NCI-H187 treated with DMSO at 0.1 percent for 48 hours (cell line): ENCODE measurements at regions not wholly inside any gene's neighbourhood (a gene's known extent, or its start where the extent isn't known, plus 50 kb on each side); places are given as distances from the start of the nearest gene placed in this dataset.

ENCODE experiments used
- DNase-seq: peaks from one replicate; lab custom pipeline; 2025; lab: John Stamatoyannopoulos, UW

DNA sequence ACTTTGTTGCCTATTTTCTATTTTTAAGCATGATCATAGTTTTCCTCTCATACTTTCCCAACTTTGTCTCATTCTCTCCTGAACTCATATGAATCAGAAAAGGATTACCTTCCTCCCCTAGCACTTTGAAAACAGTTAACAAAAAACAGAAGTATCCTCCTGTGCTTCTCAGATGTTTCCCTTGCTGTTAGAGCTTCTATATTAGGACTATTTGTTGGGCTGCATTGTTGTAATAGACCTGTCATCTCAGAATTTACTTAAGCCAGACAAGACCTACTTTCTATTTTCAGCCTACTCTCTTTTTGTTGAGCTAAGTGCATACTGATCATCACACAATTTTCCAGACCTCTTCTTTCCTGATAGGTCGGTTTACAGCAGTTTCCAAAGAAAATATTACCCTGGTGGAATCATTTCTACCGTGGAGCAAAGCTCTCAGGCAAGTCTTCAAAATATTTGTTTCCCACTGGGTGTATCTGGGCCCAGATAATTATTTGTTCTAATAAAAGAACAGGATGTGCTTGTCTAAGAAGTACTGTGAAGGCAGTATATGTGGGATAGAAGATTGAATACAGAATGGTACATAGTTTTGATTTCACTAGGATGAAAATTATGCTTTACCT is 411.9 kb upstream of the KLF6 start:
- DNase-seq: no peak

DNA sequence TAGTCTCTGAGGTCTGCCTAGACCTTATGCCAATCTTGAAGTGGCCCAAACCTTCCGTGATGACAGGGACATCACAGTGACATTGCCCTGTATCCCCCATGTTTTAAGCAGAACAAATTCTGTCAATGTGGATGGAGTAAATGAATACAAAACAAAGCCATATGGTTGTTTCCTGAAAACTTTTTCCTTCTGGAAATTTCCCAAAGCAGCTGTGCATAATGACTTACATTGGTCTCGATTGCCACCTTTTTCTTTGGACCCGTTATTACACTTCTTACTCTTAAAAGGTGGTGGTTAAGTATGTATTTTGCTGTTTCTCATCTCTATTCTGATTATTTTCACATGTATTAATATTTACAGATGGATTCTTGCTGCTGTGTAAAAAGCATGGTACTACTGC is 411.2 kb upstream of the KLF6 start:
- DNase-seq: no peak

DNA sequence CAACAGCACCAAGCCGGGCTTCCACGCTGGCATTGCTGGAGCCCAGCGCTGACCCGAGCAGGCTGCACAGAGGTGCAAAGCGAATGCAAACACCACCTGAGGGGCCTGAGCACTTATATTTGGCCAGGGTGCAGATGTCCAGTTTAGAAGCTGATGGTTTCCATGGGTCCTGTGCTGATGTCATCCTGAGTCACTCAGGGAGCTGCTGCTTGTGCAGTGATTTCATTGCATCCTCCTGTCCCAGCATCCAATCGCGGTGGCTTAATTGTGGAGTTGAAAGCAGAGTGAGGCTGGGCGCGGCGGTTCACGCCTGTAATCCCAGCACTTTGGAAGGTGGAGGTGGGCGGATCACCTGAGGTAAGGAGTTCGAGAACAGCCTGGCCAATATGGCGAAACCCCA is 410.2 kb upstream of the KLF6 start:
- DNase-seq: no peak

DNA sequence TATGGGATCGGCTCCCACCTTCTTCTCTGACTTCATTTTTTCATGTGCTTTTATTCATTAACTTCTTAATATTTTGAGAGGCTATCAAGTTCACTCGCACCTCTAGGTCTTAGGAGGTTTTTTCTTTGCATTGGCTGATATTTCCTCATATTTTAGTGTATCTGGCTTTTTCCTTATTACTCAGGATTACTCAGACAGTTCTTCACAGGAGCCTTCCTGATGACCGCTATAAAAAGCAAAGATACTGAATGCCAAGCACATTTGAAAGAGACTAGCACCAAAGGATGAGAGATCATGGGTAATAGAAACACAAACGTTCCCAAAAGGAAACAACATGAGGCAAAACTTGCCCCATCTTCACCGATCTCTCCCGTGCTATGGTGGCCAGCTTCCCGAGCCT is 409.2 kb upstream of the KLF6 start:
- no peak for DNase-seq

DNA sequence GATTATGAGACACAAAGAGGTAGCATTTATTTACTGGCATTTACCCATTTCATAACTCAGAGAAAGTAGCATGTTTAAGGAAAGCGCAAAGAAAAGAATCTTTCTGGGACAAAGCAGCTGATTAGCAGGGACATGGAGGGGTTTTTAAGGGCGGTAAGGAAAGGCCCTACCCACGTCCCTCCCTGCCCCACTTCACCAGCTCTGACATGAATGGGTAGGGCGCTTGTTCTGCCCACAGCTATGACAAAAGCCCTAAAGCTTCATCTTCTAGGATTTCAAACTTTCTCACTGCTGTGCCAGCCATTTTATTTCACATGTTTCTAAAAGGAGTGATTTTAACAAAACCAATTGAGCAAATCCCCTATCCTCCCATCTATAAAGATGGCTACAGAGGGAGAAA is 406.9 kb upstream of the KLF6 start:
- DNase-seq: no peak

DNA sequence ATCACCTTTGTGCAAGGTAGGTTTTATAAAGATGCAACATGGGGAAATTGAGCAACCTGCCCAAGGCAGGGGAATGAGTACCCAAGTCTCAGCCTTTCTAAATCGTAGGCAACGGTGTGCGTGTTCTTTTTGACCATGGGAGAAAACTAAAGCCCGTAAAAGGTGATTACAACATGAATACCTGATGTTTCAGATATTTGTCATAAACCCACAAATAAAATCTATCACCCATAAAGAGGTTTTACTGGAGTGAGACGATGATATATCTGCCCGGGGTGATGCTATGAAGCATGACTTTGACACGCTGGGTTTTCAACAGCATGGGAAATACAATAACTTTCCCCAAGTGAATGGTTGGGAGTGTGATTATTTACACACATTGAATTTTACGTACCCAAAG is 406.3 kb upstream of the KLF6 start:
- DNase-seq: no peak

DNA sequence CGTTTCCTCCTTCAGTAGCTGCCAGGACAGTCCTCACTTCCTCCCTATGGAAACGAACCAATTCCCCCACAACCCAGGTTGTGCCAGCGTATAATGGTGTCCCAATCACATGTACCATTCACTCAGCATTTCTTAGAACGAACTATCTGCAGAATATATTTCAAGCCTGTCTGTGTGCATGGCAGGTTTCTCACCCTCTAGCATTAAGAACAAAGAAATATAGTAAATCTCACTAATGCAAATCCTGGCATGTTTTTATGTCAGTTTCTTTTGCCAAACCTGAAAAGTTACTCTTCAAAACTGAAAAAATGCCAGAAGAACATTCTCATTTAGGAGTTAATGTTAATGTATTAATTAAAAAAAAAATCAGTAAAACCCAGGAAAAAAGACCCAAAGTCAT is 405.9 kb upstream of the KLF6 start:
- no peak for DNase-seq

DNA sequence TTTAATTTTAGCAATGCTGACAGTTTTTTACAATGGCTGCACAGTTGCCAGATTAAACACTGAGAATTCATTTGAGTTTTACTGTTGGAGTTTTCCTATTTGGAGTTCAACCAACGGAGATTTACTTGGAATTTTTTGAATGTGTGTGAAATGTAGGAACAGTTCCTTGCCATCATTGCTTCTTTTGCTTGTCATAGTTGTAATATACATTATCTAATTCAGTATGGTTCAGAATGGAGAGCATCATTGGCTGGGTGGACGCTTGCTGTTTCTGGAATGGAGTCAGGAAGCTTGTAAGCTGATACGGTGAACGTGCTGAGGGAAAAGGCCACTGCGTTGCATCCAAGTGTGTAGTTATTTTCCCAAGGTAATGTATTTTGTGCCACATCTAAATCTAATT is 404.3 kb upstream of the KLF6 start:
- DNase-seq: no peak

DNA sequence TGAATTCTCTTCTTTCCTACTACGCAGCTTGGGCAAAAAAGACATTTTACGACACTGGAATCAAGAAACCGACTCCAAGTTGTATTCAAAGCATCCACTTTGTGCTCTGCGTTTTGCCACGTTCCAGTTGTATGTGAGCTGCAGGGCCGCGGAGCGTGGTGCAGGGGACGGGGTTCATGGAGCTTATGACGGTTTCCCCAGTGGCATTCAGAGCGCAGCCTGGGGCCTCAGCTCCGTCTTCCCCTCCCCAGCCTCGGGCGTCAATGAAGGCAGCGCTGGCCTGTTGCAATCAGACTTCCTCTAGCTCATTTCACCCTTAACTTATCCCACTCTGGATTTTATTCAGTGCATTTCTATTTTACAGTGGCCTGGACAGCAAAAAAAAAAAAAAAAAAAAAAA is 403.4 kb upstream of the KLF6 start:
- DNase-seq: no peak

DNA sequence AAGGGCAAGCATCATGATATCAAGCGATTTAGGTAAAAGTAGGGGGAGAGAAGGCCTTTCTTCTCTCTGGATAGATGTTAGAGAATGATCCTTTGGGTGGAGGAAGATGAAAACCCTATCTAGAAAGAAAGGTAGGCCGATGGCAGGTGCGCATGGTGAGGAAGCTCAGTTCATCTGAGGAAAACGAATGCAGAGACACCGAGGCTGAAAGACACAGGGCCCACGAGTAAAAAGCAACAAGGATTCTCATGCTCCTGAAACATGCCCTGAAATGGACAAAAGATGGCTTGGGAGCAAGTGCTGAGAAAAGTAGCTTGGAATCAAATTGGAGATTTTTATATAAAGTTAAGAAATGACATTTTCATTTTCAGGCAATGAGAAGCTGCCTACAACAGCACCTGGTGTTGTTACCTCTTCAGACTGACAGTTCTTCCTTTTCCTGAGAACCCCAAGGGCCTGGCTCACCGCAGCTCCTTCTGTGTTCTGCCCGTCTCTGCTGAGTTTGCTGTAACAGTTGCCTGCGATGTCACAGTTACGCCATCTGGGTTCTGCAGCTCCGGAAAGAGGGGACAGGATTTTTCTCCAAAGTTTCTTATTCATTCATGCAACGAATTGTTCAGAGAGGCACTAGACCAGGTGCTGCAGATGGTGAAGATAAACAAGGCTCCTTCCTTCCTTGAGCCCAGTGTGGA is 402.0 kb upstream of the KLF6 start:
- no peak for DNase-seq

DNA sequence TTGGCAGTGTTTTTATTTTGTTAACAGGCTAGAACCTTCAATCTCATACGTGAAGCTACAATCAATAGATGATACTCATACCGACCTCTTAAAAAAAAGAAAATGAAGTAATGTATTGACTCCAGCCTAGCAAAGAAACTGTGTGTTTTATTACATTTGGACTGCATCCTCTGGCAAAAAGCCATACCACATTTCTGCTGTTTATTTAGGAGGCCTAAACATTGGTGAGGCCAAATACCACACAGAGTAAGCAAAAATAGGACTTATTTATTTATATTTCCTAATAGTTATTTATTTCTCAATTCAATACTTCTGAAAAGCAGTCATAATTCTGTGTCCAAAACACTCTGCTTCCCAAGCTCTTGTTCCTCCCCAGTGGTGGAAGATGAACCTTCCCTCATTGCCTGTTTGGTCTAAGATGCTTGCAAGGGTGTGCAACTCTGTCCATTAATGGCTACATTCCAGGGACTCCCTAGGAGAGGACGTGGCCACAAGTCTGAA is 398.8 kb upstream of the KLF6 start:
- DNase-seq: no peak

DNA sequence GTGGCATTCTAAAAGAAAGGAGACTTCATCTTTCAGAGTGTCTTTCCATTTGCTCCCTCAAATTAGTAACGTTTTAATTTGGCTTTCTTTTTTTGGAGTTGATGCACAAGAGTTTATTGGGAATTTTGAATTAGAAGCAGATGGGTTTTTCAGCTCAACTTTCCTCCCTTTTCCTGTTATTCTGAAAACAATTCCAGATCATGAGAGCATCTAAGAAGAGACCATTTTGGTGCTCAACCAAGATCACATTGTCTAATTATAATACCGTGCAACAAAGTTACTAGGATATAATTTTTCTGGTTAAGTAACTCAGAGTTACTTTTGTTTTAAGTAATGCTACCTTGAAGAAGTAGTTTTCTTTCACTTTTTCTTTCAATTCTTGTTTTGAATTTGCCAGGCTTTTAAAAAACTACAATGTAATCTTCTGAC is 396.6 kb upstream of the KLF6 start:
- DNase-seq: no peak

DNA sequence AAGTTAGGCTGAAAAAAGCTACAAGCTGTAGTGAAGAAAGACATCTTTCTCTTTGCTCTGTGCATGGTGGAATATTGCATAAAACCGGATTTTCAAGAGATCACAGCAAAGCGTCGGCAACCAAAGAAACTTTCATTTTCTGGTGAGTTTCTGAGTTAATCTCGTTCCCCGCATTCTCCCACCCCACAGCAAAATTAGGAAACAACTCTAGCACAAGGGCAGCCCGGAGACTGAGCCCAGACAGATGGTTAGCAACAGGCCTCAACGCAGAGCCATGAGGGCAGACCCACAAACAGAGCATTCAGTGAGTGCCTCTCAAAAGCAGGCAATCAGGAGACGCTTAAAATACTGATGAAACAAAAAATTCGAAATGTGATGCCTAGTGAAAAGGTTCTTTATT is 396.1 kb upstream of the KLF6 start:
- no peak for DNase-seq

DNA sequence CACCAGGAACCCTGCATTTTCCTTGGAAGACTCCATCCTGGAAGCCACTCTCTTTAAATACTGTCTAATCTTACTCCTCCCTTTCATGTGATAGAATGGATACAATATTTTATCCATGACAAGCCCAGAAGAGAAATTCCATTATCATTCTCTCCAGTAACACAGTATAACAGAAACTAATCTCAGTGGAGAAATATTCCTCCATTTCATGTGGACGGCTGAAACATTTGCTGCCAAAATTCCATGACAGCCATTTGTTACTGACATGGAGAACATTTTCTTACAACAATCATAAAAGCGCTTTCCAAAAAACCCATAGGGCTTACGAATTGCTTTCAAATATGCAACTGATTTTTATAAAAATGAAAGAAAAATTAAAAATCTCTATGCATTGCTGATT is 392.8 kb upstream of the KLF6 start:
- no peak for DNase-seq

DNA sequence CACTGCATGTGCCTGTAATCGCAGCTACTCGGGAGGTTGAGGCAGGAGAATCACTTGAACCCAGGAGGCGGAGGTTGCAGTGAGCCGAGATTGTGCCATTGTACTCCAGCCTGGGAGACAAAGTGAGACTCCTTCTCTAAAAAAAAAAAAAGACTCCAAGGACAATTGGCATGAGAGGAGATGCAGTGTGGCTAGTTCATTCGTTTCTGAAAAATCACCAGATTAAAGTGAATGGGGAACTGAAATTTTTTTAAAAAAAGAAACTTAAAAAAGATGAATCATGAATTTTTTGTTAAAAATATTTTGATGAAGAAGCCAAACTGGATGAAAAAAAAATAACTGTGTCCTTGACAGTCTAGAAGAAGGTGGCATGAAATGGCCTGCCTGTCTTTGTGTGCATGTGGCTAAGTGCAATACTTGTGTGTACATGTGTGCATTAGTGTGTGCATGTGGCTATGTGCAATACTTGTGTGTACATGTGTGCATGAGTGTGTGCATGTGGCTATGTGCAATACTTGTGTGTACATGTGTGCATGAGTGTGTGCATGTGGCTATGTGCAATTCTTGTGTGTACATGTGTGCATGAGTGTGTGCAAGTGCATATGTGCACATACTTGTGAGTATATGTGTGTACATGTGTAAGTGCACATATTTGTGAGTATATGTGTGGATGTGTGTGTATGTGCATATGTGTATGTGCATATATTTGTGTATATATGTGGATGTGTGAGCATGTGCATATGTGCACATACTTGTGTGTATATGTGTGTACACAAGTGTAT is 391.7 kb upstream of the KLF6 start:
- no peak for DNase-seq

DNA sequence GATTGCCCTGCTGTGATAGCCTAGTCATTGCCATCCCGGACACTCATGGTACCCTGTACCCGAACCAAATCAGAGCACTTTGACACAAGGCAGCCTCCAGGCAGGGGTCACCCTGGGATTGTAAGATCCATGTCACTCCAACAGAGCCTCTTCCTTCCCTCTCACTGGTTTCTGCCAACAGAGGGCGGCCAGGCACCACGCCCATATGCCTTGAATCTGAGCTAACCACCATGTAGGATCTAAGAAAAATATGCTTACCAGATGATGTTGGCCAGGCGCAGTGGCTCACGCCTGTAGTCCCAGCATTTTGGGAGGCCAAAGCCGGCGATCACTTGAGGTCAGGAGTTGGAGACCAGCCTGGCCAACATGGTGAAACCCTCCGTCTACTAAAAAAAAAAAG is 389.2 kb upstream of the KLF6 start:
- no peak for DNase-seq

DNA sequence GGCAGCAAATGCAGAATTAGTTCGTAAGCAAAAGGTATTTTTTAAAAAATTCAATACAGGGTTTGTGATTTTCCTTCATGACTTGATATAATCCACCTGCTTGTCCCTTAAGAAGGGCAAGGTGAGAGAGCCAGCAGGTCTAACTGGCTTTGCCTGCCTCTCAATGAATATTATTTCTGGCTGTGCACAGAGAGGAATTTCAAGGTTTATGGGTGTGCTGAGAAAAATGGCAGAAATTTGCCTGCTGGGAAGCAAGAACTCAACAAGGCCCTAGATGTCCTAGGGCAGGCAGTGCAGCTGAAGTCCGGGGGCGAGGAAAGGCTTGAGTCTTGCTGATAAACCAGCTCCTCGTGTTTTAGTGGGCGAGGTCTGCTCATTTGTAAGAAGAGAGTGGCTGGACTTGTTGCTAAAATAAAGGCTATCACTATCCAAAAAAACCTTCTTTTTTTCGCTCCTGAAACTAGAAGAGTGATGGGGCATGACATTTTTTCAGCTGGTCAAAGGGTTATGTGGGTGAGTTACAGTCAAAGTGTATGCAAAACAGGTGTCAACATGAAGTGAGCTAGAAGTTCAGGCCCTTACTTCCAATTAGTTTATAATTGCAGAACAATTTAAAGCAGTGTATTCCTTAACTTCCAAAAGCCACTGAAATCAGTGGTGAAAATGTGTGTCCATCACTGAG is 385.8 kb upstream of the KLF6 start:
- DNase-seq: no peak

DNA sequence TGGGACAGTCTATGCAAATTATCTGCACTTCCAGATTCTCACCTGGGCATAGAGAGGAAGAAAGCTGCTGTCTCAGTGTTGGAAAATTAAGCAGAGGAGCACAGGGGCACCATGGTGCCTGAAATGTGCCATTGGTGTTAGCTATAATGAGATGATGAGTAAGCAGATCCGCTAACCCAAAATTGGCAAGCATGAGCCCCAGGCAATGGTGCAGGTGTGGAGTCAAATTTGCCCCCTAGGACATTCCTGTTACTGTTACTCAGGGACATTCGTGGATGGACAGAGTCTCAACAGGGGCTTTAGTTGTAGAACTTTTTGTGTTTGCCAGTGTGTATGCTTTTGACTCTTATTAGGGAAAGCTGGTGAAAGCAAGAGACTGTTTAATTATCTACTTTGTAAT is 385.2 kb upstream of the KLF6 start:
- no peak for DNase-seq

DNA sequence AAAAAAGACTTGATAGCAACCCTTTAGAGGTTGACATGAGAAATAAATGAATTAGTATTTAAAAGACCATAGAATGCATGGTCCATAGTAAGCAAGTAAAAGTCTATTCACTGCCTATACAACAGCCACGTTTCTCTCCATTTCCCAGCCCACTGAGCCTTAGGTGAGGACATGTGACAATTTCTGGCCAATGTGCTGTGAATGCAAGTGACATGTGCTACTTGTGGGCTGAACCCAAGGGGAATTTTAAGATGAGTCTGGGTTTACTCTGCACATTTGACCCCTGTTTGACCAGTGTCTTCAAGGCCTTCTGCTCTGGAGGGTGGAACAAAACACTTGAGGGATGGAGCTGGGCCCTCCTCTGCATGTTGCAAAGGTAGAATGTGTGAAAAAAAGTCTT is 384.4 kb upstream of the KLF6 start:
- DNase-seq: no peak

DNA sequence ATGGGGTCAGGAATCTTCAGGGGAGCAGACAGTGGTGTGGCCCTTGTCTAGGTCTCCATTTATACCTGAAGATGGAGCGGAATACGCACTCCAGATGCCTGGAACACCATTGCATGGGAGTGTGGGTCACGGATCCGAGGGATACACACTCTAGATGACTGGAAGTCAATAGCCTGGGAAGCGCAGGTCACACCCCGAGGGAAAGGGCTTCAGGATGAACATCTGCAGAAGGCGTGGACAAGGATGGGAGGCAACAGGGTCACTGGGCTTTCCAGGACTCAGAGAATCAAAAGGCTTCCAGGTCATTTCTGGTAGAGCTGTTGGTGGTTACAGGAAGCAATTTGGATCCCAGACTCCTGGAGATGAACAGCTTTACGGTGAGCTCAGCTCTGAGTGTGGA is 382.2 kb upstream of the KLF6 start:
- no peak for DNase-seq

DNA sequence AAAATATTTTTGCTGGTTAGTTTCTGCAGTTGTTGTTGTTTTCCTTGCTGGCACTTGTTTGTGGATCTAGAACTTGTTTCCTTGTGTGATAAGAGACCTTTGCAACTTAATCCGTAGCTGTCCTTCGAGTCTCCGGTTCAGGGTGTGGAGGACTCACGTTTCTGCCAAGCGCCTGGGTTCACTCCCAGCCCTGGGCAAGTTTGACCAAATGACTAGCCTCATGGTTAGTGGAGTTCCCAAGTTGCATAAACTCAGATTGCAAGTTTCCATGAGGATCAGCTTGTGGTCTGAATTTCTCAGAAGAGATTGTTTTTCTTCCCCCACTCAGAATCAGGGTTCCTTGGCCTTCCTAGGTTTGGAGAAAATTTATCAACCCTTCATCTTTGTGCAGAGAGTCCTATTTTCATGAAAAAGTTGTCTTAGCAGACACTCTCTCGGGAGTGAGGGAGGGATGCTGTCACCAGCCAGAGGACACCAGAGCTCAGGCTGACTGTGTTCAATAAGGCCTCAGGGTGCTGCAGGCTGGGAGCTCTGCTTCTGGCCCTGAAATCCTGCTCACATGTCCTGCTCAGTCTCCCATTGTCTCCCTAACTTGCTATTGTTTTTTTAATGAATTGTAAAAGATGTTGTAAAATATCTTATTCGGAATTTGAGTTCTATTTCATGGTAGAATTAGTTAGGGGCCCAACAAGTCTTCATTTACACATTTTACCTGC is 377.7 kb upstream of the KLF6 start:
- no peak for DNase-seq

DNA sequence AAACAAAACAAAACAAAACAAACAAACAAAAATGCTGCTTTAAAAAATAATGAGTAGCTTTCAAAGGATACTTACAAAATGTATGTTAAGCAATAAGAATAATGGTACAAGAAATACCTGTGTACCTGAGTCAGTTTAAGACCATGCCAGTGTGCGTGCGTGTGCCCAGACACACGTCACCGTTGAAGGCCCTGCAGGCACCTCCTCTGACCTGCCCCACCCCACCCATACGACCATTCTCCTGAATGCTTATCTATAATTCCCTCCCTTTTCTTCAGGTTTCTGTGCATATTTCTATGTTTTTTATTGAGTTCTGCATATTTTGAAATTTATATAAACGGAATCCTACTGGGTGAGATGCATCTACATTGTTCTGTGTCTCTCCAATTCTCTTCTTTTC is 374.2 kb upstream of the KLF6 start:
- DNase-seq: no peak
